Psoas muscle (tissue), 7 donors: ENCODE measurements at regions not wholly inside any gene's neighbourhood (a gene's known extent, or its start where the extent isn't known, plus 50 kb on each side); places are given as distances from the start of the nearest gene placed in this dataset.

Experiments
- ATAC-seq, 4 donors: fragments of 200-7000 bp; cut with Tn5 transposase; one replicate each; pipeline ENCODE4 v1.9.1; 2020; ENCODE audit warnings: moderate library complexity in 3 of 4, mild to moderate bottlenecking in 2 of 4
- DNase-seq, 2 donors: peaks; one replicate each; pipeline ENCODE4 v3.0.0-alpha.2; 2020
- H3K27ac ChIP-seq: fragments of 200-600 bp; one replicate; pipeline ENCODE4 v1.8.0; 2022
- H3K27me3 ChIP-seq, 3 donors: fragments of 200-600 bp in 1 of 3; one replicate each; pipeline versions ENCODE4 v1.6.1 to v1.8.0; 2013 to 2022; ENCODE audit warnings: low read length in 2 of 3, mild to moderate bottlenecking in 2 of 3, moderate library complexity in 1 of 3; ENCODE audit not compliant: insufficient read depth in 3 of 3
- H3K36me3 ChIP-seq, 2 donors: fragments of 200-600 bp in 1 of 2; one replicate each; pipeline versions ENCODE4 v1.6.1 to v1.8.0; 2013 to 2022; ENCODE audit warnings: low read depth in 1 of 2, mild to moderate bottlenecking in 1 of 2, moderate library complexity in 1 of 2; ENCODE audit not compliant: insufficient read depth in 1 of 2
- H3K4me1 ChIP-seq: fragments of 200-600 bp; one replicate; pipeline ENCODE4 v1.8.0; 2022
- H3K4me3 ChIP-seq: fragments of 200-600 bp; one replicate; pipeline ENCODE4 v1.8.0; 2022; ENCODE audit warnings: mild to moderate bottlenecking
- H3K9me3 ChIP-seq: fragments of 200-600 bp; one replicate; pipeline ENCODE4 v1.8.0; 2022
- WGBS, 3 donors: extraction: QIAGEN DNeasy Blood & Tissue Kit; methylation state at CpG; one replicate each; pipeline versions ENCODE4 v1.1.6 to v1.1.7; 2013; 5-methylcytosine and 5-hydroxymethylcytosine counted together
- intact Hi-C, 2 donors: fragments of 100-400 bp; cut with DNase I; formaldehyde crosslinking; loops; one replicate each; pipeline versions ENCODE4 v1.11.0 to v1.14.2; 2022
- TF ChIP-seq, protein P1 (sequence below): fragments of 200-600 bp; IDR thresholded peaks from one replicate; pipeline ENCODE4 v1.8.0; 2022; ENCODE audit warnings: antibody characterized with exemption
- donor health status: healthy with polysubstance abuse.
- donor health status: DM: no; HTN: no; CAD: no; lungs with moderate emphysema.
- donor health status: Bipolar disorder and iron deficiency.
- donor health status: healthy.
- donor health status: DM: yes; HTN: yes; CAD: no.
- donor health status: DM: no; HTN: no; CAD: no.
- donor health status: DM: yes; HTN: yes; CAD: no.

DNA sequence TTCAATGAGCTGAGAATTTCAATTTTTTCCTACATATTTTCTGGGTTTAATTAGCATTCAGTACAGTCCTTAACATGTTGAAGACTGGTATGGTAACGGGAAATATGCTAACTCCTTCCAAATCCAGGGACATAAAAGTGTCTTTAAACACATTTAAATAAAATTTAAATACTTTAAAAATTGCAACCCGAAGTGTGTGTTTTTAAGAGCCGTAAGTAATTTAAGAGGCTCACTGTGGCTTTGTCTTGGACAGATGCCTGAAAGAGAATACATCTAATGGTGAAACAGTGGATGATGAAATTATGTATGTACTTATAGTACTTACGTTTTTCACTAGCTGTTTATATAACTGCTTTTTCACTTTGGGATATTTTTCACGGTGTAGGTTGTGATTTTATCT, 687.3 kb upstream of the CELF2 start:
- WGBS, 3 donors = 51 to 53% (median 51%) methylated on average over 5 of the region's 5 CpGs
- no peaks in the 10 kb centered on the region for H3K9me3 ChIP-seq
- no peak for ATAC-seq

DNA sequence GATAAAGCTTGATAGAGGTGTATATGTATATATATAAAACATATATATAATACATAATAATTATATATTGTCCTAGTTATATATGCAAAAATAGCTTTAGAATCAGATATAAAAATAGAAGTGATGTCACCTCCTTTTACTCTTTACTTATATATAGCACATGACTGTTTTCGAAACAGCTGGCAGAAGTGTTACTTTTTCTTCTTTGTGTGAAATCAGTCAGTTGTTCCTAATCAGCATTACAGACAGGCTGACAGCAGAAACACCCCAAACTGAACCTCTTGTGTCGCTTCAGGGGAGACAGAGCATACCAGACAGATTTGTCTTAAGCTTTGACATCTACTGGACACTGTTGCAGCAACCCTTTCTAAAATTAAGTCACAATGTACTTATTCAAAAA, 684.9 kb upstream of the CELF2 start:
- Histone ChIP-seq H3K4me1 (no peaks in the 10 kb centered on the region), H3K4me3 (no peak overlapping the region), H3K9me3 (no peaks in the 10 kb centered on the region), H3K36me3 (no peaks in the 10 kb centered on the region), H3K27me3 (peaks cover 0 to 3% (median 0%) of the 10 kb centered on the region in 3 donors), H3K27ac (no peak overlapping the region)
- DNase-seq (no peak), ATAC-seq (no peak)
- TF ChIP-seq, protein P1, sequence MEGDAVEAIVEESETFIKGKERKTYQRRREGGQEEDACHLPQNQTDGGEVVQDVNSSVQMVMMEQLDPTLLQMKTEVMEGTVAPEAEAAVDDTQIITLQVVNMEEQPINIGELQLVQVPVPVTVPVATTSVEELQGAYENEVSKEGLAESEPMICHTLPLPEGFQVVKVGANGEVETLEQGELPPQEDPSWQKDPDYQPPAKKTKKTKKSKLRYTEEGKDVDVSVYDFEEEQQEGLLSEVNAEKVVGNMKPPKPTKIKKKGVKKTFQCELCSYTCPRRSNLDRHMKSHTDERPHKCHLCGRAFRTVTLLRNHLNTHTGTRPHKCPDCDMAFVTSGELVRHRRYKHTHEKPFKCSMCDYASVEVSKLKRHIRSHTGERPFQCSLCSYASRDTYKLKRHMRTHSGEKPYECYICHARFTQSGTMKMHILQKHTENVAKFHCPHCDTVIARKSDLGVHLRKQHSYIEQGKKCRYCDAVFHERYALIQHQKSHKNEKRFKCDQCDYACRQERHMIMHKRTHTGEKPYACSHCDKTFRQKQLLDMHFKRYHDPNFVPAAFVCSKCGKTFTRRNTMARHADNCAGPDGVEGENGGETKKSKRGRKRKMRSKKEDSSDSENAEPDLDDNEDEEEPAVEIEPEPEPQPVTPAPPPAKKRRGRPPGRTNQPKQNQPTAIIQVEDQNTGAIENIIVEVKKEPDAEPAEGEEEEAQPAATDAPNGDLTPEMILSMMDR = no peak
- 37 to 47% (median 47%) methylated on average over 2 of the region's 2 CpGs for WGBS, 3 donors
- intact Hi-C loops = no loop called here

More for the DNA sequence above, 687.3 kb upstream of the CELF2 start:
- TF ChIP-seq, protein P1 = no peak
- no peaks in the 10 kb centered on the region for H3K36me3 ChIP-seq
- H3K27me3 ChIP-seq = peaks cover 0 to 3% (median 0%) of the 10 kb centered on the region in 3 donors
- no peak overlapping the region for H3K27ac ChIP-seq
- no peak for DNase-seq
- H3K4me1 ChIP-seq = no peaks in the 10 kb centered on the region
- intact Hi-C loops = no loop called here
- H3K4me3 ChIP-seq = no peak overlapping the region

DNA sequence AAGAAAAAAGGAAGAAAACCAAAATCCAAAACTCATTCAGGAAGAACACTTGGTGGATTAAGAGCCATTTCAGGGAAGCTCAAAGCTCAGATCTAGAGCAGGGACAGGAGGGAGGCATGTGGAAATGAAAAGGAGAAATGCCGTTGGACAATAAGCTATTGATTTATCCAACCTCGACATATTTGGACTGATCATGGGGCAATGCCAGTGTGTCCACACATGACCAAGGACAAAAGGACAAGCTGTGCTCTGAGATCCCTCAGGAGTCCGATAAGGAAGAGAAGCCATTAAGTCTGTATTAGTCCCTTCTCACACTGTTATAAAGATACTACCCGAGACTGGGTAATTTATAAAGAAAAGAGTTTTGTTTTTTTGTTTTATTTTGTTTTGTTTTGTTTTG, 684.0 kb upstream of the CELF2 start:
- Histone ChIP-seq H3K27me3 (peaks cover 0 to 3% (median 0%) of the 10 kb centered on the region in 3 donors), H3K9me3 (no peaks in the 10 kb centered on the region), H3K36me3 (no peaks in the 10 kb centered on the region), H3K4me3 (no peak overlapping the region), H3K4me1 (no peaks in the 10 kb centered on the region), H3K27ac (no peak overlapping the region)
- DNase-seq = no peak
- 76 to 87% (median 77%) methylated on average over 4 of the region's 4 CpGs for WGBS, 3 donors
- TF ChIP-seq, protein P1 = no peak
- ATAC-seq = no peak
- intact Hi-C loops = no loop called here

DNA sequence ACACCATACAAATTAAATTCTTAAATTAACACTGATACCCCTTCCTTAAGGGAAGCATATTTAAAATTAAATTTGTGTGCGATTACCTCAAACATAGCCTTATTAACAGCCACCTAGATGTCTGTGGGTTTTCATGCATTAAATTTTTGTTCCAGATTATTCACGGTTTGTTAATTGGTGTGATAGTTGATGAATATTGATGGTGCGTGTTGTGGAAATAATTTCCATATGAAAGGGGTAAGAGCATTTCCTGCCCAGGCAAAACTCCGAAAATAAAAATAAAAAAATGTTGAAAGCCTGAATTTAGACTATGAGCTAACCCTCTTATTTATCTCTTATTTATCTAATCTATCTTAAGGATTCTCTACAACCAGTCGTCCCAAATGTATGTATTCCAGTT, 679.3 kb upstream of the CELF2 start:
- 75 to 86% (median 77%) methylated on average over 5 of the region's 5 CpGs for WGBS, 3 donors
- H3K27me3 ChIP-seq = no peaks in the 10 kb centered on the region
- H3K4me1 ChIP-seq = no peaks in the 10 kb centered on the region
- no peak overlapping the region for H3K4me3 ChIP-seq
- H3K36me3 ChIP-seq = no peaks in the 10 kb centered on the region
- TF ChIP-seq, protein P1 = no peak
- no peak overlapping the region for H3K27ac ChIP-seq
- ATAC-seq (no peak), DNase-seq (no peak)
- intact Hi-C loops = no loop called here
- H3K9me3 ChIP-seq = no peaks in the 10 kb centered on the region

DNA sequence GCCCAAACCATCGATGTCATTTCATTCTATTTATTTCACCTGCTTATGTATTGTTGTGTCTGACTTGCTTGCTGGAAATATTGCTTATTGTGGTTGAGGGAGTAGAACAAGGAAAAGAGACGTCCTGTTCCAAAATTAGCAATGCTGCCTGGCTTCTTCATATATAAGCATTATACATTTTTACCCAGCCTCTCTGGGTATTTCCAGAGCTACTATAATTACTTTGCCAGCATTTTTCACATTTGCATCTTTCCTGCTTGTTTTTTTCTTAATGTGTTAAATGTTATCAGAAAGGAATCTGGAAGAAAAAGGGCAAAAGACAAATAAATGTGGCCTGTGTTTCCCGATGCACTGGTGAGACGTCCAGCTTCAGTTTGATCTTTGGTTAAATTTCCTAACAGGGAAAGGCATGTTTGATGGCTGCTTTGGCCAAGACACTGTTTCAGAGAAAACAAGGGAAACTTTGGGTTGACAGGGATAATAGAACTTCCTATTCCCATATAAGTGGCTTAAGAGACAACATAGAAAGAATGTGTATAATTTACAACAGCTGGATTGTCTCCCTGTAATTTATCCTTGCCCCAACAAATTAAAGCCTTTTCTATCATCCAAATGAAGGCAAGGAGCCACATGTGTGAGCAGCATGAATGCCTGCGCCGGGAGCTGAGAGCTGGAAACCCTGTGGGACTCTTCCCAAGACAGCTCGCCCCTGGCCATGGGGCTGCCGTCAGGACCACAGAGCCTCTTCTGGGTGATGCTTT, 671.1 kb upstream of the CELF2 start:
- no peaks in the 10 kb centered on the region for H3K9me3 ChIP-seq
- TF ChIP-seq, protein P1 = no peak
- no peaks in the 10 kb centered on the region for H3K4me1 ChIP-seq
- no peak overlapping the region for H3K4me3 ChIP-seq
- 21 to 30% (median 21%) methylated on average over 8 of the region's 8 CpGs for WGBS, 3 donors
- DNase-seq = no peak
- ATAC-seq = no peak
- no peaks in the 10 kb centered on the region for H3K36me3 ChIP-seq
- intact Hi-C loops = no loop called here
- H3K27me3 ChIP-seq = no peaks in the 10 kb centered on the region
- no peak overlapping the region for H3K27ac ChIP-seq
